Left renal cortex interstitium (tissue), 4 donors: ENCODE measurements at regions not wholly inside any gene's neighbourhood (a gene's known extent, or its start where the extent isn't known, plus 50 kb on each side); places are given as distances from the start of the nearest gene placed in this dataset.
"Not testable (repeated sequence)": the region's sequence is repeated elsewhere in the genome, so short reads cannot be mapped to it uniquely, and the experiment has no call there.

Source experiments
- DNase-seq, 4 donors: peaks; one replicate each; pipeline ENCODE4 v3.0.0-alpha.2; 2013; ENCODE audit warnings: low read depth in 4 of 4, low spot score in 2 of 4, missing footprints in 1 of 4

GRCh38 chr5:98030273-98030672, 743.2 kb upstream of the RGMB start:
- not testable (repeated sequence) for DNase-seq

GRCh38 chr5:98031036-98031435, 742.4 kb upstream of the RGMB start:
- DNase-seq, result not testable (repeated sequence)

GRCh38 chr5:98031496-98031895, 742.0 kb upstream of the RGMB start:
- DNase-seq, result no peak

GRCh38 chr5:98031926-98032325, 741.5 kb upstream of the RGMB start:
- DNase-seq, result no peak

- DNase-seq, result no peak
Observed at GRCh38 chr5:98041661-98042060, 731.8 kb upstream of the RGMB start.

GRCh38 chr5:98042521-98042920, 730.9 kb upstream of the RGMB start:
- DNase-seq, result no peak

GRCh38 chr5:98042961-98043360, 730.5 kb upstream of the RGMB start:
- no peak for DNase-seq

GRCh38 chr5:98050583-98050982, 722.9 kb upstream of the RGMB start:
- no peak for DNase-seq

- no peak for DNase-seq
Observed at GRCh38 chr5:98053170-98053569, 720.3 kb upstream of the RGMB start.

- no peak for DNase-seq
Observed at GRCh38 chr5:98060148-98060547, 713.3 kb upstream of the RGMB start.

GRCh38 chr5:98064118-98064685, 709.3 kb upstream of the RGMB start:
- no peak for DNase-seq

GRCh38 chr5:98065261-98065909, 708.1 kb upstream of the RGMB start:
- no peak for DNase-seq

- no peak for DNase-seq
Observed at GRCh38 chr5:98066910-98067309, 706.6 kb upstream of the RGMB start.

GRCh38 chr5:98069876-98070512, 703.5 kb upstream of the RGMB start:
- no peak for DNase-seq

- DNase-seq, result no peak
Observed at GRCh38 chr5:98072921-98073320, 700.5 kb upstream of the RGMB start.

- no peak for DNase-seq
Observed at GRCh38 chr5:98076501-98076900, 697.0 kb upstream of the RGMB start.

GRCh38 chr5:98085593-98085992, 687.9 kb upstream of the RGMB start:
- DNase-seq, result no peak

GRCh38 chr5:98095072-98095471, 678.4 kb upstream of the RGMB start:
- DNase-seq, result no peak

GRCh38 chr5:98096155-98096554, 677.3 kb upstream of the RGMB start:
- DNase-seq, result no peak

- no peak for DNase-seq
Observed at GRCh38 chr5:98099448-98100105, 673.9 kb upstream of the RGMB start.

- no peak for DNase-seq
Observed at GRCh38 chr5:98101131-98101530, 672.3 kb upstream of the RGMB start.

GRCh38 chr5:98102936-98103335, 670.5 kb upstream of the RGMB start:
- no peak for DNase-seq
